Islet precursor cell (in vitro differentiated cells): ENCODE measurements at regions not wholly inside any gene's neighbourhood (a gene's known extent, or its start where the extent isn't known, plus 50 kb on each side); places are given as distances from the start of the nearest gene placed in this dataset.
"Not testable (repeated sequence)": the region's sequence is repeated elsewhere in the genome, so short reads cannot be mapped to it uniquely, and the experiment has no call there.

Experiments used
- DNase-seq: peaks from one replicate; pipeline ENCODE4 v3.0.0-alpha.2; 2018

DNA sequence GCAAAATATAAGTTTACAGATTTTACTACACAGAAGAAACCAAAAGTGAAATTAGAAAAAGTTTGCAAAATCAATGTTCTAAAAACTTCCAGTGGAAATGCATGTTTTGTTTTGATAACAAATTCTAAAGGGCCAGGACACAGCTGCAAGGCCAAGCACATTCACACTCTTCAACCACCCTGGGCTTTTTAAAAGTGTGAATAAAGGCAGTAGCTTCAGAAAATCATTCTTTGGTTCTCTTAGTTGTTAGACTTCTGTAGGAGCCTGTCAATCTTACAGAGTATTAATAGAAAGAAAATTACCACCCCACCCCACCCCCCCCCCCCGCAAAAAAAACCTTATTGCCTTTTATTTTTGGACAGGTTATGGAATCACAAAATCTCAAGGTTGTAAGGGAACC is 105.2 kb upstream of the EGLN3 start:
- DNase-seq, result no peak

DNA sequence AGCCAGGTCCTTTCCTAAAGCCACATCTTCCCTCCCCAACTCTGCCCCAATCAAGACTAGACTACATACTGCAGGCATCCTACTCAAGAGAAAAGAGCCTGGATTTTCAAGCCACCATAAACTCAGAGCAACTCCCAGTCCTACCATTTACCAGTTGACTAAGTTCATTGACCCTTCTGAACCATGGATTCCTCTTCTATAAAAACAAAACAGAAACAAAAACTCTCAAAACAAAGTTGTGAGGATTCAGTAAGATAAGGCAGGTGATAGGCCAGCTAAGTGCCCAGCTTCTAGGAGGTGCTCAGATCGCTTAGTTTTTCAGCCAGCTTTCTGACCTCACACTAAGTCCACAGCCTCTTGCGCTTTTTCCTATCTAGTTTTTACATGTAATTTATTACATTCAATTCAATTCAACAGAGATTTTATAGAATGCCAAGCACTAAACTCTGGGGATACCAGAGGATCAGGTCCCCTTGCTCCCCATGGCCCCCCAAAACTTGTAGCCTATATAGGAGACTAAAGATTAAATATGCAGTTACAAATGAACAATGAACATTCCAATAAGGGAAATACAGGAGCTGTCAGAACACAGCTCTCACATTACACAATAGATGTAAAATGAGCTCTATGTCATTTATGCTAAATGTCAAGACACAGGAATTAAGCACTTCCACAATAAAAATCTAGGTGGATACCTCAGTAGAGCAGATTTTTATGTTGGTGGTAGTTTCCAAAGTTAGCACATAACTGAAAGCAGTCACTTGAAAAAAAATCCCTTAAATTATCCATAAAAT is 104.5 kb upstream of the EGLN3 start:
- DNase-seq, result no peak

DNA sequence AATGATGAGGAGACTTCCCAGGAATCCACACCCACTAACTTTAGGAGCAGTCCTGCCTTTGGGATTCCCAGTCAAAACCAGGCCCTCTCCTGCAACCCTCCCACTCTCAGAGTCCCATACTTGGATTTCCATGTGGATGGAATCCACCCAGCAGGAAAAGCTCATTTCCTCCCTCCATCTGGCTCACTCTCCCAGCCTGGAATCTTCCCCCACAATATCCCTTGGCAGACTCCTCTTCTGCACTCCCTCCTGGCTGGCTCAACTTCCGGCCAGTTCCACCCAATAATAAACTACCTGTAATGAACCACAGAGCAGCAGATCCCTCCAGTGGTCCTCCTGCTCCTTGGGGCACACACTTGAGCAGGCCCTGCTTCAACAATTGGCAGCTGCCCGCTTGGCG is 102.8 kb upstream of the EGLN3 start:
- peak; percentile 74 for DNase-seq

DNA sequence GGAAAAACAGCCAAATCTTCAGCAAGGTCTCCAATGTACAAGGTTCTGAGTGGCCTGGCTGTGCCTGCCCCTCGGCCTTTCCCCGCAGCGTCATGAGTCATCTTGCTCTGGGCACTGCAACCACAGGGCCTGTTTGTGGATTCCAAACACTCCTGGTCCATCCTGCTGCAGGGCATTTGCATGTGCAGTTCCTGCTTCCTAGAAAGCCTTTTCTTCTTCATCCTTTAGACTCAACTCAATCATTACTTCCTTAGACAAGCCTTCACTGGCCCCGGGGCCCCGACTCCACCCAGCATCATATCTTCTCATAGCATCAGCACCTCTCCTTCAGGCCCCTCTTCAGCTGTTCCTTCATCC is 101.8 kb upstream of the EGLN3 start:
- peak; percentile 98 for DNase-seq

DNA sequence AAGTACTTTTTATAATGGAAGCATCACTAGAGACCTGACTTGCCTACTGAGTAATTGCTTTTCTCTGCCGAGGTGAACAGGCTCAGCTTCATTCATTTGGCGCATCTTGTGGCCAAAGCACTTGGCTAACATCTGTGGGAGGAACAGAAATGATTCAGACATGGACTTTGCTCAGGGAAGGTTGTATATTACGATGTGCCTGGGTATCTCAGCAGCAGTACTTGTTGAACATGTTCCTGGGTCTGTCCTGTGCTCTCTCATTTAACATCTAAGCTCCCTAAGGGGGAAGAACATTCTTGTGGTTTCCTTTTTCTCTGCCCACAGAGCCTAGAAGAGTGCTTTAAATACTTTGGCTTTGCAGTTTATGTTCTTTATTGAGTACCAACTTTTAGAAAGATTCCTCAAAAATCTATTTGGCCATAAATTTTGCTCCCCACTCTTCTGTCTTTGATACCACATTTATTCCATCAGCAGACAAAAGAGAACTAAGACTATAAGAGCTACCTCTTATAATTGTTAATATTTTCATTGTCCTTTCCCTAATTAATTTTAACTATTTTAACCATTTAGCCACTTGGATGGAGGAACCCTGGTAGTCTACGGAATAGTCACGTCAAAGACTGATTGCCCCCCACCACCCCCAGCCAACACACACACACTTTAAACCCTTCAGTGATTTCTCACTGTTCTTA is 101.2 kb upstream of the EGLN3 start:
- peak; percentile 73 for DNase-seq

DNA sequence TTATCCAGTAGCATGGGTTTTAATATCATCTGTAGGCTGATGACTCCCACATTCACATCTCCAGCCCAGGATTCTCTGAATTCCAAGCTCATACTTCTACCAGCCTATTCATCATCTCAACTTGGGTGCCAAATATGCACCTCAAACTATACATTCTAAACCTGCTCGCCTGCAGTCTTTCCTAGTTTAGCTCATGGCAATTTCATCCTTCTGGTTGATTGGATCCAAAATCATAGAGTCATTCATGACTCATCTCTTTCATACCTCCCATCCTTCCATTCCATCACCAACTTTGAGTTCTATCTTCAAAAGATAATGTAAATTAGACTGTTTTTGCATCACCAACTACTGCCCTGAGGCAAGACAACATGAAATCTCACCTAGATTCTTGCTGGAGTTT is 99.7 kb upstream of the EGLN3 start:
- DNase-seq, result no peak

DNA sequence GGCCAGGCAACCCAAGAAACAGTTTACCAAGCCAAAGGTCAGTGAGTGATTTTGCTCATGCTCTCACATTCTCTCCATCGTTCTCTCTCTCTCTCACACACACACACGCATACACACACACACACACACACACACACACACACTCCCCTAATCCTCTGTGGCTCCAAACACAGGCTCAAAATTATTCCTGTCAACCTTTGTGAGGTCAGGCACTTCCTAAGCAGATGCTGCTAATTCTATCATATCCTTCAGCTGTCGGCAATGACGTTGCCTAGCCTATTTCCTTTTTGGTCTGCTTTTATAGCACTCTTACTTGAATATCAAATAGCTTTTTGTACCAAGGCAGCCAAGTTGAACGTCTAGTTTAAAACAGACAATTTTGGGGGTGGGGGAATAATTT is 98.9 kb upstream of the EGLN3 start:
- peak; percentile 34 for DNase-seq

DNA sequence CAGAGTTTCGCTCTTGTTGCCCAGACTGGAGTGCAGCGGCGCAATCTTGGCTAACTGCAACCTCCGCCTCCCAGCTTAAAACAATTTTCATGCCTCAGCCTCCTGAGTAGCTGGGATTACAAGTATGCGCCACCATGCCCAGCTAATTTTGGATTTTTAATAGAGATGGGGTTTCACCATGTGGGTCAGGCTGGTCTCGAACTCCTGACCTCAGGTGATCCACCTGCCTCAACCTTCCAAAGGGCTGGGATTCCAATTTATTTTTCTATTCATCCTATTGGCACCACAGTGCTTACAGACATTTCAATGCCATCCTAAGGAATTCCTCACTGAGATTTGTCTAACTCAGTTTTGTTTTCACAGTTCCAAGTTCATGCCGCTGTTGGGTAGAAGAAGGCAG is 98.3 kb upstream of the EGLN3 start:
- DNase-seq, result not testable (repeated sequence)

DNA sequence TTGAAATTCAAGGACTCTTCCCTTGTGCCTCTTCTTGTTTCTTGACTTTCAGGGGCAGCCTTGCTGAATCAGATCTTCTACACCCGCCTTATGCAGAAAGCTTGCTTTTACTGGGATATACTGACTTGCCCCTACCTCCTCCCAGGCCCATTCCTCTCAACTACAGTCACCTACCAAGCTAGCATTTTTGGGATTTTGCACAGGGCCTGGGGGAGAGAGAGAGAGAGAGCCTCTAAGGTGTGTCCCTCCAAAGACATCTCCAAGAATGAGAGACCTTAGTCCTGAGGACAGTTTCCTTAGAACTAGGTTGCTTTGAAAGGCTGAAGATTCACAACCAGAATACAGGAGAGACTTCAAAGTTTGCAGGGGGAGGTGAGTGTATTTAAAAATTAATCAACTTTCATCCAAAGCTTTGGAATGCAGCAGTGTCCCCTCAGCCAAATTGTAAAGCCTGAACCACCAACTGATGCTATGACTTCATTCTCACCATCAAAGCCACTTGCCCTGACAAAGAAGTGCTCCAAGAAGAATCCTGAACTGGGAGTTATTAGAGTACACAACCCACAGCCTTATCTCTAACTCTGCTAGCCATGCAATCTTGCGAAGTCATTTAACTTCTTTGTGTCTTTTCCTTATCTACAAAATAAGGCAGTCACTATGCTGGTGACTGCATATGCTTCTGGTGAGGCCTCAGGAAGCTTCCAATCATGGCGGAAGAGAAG is 96.1 kb upstream of the EGLN3 start:
- DNase-seq, result peak; percentile 55

DNA sequence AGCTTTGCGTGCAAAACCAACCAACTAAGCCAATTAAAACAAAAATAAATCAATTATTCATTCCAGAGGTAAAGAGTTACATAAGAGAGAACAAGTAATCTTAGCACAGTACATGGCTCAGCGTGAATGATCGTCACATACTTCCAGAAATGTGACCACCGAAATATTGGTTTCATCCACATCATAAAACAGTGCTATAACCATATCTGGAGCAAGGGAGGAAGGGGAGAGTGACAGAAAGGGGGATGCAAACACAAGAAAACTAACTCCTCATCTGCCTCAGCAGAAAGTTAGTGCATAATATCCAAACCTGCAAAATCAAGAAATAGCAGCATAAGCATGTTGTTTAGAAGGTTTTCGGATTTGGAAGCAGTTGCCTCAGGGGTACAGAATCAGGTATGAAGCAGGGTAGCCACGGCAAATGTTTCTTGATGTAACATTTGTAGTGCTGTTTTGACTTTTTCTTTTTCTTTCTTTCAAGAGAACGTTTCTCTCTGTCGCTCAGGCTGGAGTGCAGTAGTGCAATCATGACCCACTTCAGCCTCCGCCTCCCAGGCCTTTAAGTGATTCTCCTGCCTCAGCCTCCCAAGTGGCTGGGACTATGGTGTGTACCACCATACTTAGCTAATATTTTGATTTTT is 93.9 kb upstream of the EGLN3 start:
- DNase-seq, result no peak

DNA sequence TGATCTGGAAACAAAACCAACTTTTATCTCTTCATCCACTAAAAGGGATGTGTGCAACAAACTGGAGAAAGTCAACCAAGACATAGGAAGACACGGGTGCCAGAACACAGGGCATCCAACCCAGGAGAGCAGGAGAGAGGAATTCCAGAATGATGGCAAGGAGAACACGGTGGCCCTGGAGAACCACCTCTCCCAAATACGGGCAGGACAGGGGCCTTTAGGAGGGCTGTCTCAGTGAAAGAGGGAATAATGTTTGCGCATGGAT is 93.4 kb upstream of the EGLN3 start:
- DNase-seq, result no peak

DNA sequence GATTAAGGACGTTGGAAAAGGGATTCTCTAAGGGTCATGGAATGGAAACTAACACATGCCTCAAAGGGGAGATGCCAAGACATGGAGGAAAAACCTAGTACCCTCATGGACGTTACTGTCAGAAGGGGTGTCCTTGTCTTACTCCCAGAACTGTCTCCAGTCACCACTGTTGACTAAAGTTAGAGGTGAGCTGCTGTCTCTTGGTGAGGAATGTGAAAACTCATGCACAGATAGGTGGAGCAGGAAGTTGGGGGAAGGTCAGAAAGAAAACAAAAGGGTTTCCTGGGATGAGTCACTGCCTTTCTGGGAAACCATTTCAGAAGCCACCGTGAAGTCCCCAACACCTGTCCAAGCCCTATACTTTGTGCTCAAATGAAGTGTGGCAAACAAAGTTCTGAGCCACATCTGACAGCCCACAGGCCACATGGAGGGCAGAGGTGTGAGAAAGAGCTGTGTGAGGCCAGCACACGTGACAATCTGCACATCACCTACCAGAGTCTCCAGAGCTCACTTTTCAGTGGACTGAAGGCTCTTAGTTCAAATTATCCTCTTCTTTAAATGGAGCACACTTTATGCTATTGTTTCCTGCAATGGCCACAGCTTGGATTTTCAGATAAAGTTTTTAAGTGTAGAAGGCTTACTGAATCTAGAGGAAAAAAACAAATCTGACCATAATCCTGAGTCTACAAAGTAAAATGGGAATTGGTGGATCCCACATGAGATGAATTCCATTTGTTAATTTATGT is 92.9 kb upstream of the EGLN3 start:
- DNase-seq, result peak; percentile 69

DNA sequence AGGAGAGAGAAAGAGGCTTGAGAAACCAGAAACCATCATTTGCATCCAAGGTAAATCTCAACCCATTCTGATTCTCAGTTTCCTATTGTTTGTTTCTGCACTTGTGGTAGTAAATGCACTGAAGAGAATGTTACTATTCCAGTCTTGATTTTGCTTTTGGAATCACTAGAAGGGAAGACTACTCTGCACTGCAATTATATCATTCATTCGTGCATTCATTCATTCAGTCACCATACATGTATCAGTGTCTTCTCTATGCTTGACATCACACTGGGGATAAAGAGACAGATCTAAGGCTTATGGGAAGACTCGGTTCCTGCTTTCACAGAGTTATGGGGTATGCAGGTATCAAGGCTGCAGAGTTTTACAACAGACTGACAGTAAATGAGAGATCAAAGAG is 90.3 kb upstream of the EGLN3 start:
- DNase-seq, result no peak

DNA sequence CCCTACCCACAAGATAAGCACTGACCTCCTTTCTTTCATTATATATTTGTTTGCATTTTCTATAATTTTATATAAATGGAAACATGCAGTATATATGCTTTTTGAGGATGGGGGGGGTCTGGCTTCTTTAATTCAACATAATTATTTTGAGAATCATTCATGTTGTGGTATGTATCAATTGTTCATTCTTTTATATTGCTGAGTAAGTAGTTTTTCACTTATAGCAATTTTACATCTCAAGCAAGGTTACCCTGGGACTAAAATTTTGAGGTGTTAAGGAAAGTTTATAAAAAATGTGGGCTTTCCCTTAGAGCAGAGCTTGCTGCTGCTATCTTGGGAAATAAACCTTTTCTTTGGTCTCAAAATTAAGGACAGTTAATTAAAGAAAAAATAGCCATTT is 89.9 kb upstream of the EGLN3 start:
- DNase-seq, result no peak

DNA sequence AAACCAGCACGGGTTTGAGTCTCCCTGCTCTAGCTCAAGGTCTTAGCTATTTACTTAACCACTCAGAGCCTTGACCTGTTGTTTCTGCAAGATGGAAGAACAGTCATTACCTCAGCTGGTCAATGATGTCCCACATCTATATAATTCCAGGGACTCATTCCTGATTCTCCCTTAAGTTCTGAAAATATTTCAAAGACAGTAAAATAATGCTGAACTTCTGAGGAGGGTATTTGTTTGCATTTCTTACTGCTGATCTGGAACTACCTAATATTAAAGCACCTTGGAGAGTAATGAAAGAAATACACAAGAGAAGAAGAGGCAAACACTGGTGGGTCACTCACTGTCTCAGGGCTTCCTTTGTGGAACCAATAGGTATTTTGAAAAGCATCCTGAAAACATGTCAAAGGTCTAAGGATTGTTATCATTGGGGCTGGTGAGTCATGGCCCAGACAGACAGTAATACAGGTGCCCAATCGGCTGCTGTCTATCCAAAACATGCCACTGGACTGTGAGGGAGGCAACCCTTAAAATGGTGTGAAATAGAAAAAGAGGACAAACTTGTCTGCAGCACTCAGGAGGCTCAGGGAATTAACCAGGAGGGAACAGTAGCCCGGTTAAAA is 88.7 kb upstream of the EGLN3 start:
- DNase-seq, result no peak

DNA sequence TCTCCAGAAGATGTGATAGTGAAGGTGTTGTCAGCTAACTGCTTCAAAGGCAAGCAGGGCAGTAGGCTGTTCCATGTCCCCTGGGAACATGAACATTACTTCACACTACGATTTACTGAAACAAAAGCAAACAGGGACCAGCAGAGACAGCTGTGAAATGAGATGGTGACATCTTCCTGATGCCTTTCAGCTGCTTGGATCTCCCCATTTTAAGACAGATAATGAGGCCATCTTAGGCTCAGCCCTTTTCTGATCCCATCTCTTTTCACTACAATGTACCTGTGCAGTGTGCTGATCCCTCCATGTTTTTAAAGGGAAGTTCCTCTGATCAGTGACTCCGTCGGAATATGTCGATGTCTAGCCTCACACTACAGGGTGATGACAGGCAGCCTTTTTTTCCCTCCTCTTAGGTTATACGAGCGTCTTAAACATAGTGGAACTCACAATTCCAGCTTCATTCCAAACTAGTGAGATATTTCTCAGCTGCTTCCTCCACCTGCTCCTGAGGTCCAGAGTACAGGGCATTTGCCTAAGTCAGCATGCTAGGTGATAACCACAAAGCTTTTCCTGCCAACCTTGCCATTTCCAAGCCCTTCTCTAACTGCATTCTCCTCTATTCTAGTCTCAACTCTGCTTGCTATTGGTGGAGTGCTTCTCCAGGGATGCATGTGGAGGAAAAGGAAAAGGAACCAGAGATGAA is 87.6 kb upstream of the EGLN3 start:
- DNase-seq, result no peak

DNA sequence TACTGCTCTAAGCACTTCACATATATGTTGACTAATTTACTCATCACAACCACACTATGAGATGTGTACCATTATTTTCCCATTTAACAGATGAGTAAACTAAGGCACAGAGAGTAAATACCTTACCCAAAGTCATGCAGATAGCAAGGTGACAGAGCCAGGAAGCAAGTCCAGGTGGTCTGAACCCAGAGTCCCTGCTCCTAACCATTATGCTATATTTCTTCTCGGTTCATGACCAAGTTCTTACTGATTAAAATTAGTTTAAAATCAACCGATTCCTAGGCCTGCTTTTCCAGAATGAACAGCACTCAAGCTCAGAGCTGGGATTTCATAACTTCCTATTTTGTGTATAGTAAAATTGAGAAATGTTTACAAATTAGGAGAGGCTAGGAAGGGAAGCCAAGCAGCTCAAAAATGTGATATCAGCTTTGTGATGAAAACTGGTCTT is 85.5 kb upstream of the EGLN3 start:
- no peak for DNase-seq

DNA sequence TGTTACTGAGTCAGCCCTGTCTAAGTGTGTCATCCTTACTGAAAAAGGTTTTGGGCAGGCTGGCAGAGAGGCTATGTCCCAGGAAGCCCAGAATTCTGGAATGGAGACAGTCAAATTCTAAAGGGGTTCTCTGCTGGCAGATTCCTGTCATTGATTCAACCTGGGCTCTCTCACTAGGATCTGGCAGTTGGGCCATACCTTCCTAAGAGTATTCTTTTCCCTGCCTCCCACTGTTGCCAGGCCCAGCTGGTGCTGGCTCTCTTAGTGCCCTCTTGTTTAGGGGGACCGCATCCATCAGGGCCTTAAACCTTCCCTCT is 85.0 kb upstream of the EGLN3 start:
- DNase-seq, result no peak

DNA sequence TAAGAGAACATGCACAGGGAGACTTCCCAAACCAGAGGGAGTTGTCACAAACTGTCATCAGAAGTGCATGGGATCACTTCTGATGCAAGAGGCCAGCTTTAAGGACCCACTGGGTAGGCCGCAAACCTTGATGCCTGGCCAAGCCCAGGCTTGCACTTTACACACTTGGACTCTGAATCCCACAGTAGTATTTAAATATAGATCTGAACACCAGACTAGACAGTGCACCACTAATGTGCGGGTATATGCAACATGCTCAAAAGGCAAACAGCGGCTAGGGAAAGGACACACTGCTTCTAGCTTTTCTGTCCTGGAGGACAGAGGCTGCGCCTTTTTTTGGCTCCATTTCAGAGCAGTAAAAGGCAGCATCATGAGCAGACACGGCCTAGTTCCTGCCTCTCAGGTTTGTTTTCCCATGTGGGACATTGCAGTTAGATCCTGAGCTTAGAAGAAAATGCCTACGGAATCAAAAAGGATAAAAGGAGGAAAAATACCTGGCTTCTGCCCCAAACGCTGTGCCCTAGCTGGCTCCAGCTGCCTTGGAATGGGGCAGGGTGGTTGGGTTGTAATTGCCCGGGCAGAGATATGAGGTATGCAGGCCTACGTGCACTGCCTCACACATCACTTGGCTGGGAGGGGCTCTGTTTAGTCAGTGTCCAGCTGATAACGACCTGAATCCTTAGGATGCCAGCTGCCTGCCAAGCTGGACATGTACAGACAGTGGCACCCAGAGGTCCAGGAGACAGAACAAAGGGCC is 84.5 kb upstream of the EGLN3 start:
- DNase-seq, result no peak

DNA sequence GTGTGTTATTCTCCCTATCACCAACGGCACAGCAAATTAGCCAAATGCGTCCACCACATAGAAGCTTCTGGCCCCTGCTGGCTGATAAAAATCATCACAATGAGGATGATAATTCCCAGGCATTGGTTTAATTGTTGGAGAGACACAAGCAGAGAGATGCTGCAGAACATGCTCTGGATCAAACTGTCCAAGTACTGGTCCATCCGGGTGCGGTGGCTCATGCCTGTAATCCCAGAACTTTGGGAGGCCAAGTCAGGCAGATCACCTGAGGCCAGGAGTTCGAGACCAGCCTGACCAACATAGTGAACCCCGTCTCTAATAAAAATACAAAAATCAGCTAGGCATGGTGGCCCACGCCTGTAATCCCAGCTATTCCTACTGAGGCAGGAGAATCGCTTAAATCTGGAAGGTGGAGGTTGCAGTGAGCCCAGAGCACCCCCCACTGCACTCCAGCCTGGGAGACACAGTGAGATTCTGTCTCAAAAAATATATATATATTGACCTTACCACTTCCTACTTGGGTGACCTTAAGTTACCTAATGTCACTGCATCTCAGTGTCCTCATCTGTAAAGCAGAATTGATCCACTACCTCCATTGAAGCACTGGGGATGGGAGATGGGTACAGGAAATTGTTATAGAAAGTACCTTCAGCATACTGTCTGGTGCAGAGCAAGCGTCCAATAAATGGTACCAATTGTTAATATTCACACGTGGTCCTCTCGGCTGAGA is 83.7 kb upstream of the EGLN3 start:
- DNase-seq, result no peak

DNA sequence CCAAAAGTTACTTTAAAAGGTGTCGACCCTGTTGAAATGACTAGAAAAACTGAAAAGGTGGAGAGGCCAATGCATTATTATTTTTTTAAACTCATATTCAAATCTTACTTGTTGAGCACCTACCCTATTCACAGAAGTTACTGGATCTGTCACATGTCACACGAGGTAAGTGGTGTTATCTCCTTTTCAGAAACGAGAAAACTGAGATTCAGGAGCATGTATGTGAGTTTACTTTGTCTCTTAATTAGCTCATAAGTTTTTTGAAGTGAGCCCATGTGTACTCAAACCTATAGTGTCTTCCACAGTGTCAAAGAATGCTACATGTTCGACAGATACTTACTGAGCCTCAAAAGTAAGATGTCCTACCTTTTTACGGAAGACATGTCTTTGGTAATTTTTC is 81.8 kb upstream of the EGLN3 start:
- no peak for DNase-seq
